Peyer's patch (tissue), 4 donors: ENCODE measurements at regions not wholly inside any gene's neighbourhood (a gene's known extent, or its start where the extent isn't known, plus 50 kb on each side); places are given as distances from the start of the nearest gene placed in this dataset.
A peak's percentile ranks its signal among the peaks of the same experiment; 100 is the strongest.
"Not testable (repeated sequence)": the region's sequence is repeated elsewhere in the genome, so short reads cannot be mapped to it uniquely, and the experiment has no call there.

Experiments
- DNase-seq, 3 donors: peaks; one replicate each; pipeline ENCODE4 v3.0.0-alpha.2; 2017 to 2019
- H3K27ac ChIP-seq, 4 donors: fragments of 200-600 bp; sonication (generic); one replicate each; pipeline ENCODE4 v1.5.1; 2016 to 2019
- H3K27me3 ChIP-seq, 2 donors: fragments of 200-600 bp; sonication (generic); one replicate each; pipeline ENCODE4 v1.5.1; 2019
- H3K36me3 ChIP-seq, 3 donors: fragments of 200-600 bp; sonication (generic); one replicate each; pipeline ENCODE4 v1.5.1; 2016 to 2019
- H3K4me1 ChIP-seq, 4 donors: fragments of 200-600 bp; sonication (generic); one replicate each; pipeline ENCODE4 v1.5.1; 2016 to 2019
- H3K4me3 ChIP-seq, 4 donors: fragments of 200-600 bp; sonication (generic); 1 replicate in 3 of 4; 2 replicates in 1 of 4; pipeline ENCODE4 v1.5.1; 2016 to 2019; ENCODE audit warnings: mild to moderate bottlenecking in 1 of 4
- H3K9me3 ChIP-seq, 4 donors: fragments of 200-600 bp; sonication (generic); one replicate each; pipeline ENCODE4 v1.5.1; 2016 to 2019; ENCODE audit warnings: mild to moderate bottlenecking in 1 of 4
- POLR2A ChIP-seq, 2 donors: fragments of 450-650 bp; IDR thresholded peaks; one replicate each; pipeline ENCODE4 v1.5.1; 2017; ENCODE audit warnings: antibody characterized with exemption in 2 of 2, mild to moderate bottlenecking in 2 of 2, moderate library complexity in 2 of 2
- TF ChIP-seq, protein P1 (sequence below), 6 experiments: fragments of 450-650 bp in 4 of 6; fragments of 200-600 bp in 2 of 6; sonication (generic) in 1 of 6; IDR thresholded peaks; one replicate each; pipeline ENCODE4 v1.5.1; 2017 to 2019; ENCODE audit warnings: antibody characterized with exemption in 6 of 6, mild to moderate bottlenecking in 3 of 6, moderate library complexity in 1 of 6

DNA sequence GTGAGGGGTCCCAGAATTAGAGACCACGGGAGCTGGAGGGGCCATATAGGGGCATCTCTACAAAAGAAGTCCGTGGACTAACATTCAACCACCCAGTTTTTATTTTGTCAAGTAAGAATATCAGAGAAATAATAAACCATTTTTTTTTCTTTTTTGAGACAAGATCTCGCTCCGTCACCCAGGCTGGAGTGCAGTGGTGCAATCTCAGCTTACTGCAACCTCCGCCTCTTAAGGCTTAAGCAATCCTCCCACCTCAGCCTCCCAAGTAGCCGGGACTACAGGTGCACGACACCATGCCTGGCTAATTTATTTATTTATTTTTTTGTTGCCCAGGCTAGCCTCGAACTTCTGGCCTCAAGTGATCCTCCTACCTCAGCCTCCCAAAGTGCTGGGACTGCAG is 82.7 kb downstream of the ZFP36L2 start:
- Histone ChIP-seq H3K27me3 (no peaks in the 10 kb centered on the region), H3K36me3 (no peaks in the 10 kb centered on the region), H3K4me3 (no peak overlapping the region), H3K9me3 (no peaks in the 10 kb centered on the region), H3K4me1 (peaks cover 0 to 10% (median 0%) of the 10 kb centered on the region in 4 donors), H3K27ac (no peak overlapping the region)
- DNase-seq, result no peak
- TF ChIP-seq, protein P1, sequence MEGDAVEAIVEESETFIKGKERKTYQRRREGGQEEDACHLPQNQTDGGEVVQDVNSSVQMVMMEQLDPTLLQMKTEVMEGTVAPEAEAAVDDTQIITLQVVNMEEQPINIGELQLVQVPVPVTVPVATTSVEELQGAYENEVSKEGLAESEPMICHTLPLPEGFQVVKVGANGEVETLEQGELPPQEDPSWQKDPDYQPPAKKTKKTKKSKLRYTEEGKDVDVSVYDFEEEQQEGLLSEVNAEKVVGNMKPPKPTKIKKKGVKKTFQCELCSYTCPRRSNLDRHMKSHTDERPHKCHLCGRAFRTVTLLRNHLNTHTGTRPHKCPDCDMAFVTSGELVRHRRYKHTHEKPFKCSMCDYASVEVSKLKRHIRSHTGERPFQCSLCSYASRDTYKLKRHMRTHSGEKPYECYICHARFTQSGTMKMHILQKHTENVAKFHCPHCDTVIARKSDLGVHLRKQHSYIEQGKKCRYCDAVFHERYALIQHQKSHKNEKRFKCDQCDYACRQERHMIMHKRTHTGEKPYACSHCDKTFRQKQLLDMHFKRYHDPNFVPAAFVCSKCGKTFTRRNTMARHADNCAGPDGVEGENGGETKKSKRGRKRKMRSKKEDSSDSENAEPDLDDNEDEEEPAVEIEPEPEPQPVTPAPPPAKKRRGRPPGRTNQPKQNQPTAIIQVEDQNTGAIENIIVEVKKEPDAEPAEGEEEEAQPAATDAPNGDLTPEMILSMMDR (IDR thresholded peaks at IDR 0.05), result no peak
- no peak for TF ChIP-seq POLR2A (IDR thresholded peaks at IDR 0.05)

DNA sequence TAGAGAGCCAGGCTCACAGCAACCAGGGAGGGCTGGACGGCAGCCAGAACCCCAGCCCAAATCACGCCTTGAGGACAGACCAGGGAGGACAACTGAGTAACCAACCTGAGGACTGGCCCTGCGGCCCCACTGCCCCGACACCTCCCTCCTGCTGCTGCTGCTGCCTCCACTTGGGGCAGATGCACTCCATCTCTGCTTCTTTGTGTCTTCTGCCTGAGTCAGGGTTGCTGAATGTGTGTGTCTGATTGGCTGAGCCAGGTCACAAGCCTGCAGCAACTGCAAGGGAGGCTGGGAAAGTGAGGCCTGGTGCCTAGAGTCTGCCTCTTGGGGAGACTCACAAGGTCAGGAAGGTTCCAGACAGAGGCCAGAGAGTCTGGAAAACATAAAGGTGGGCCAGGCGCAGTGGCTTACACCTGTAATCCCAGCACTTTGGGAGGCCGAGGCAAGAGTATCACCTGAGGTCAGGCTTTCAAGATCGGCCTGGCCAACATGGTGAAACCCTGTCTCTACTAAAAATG is 83.4 kb downstream of the ZFP36L2 start:
- peak overlapping the region in 1 of 4 donors; percentile 31 for H3K27ac ChIP-seq
- peak in 2 of 3 donors; percentile 47 to 48 for DNase-seq
- TF ChIP-seq, protein P1 (IDR thresholded peaks at IDR 0.05), result peak in 1 of 6 experiments; percentile 6
- no peak for TF ChIP-seq POLR2A (IDR thresholded peaks at IDR 0.05)
- no peaks in the 10 kb centered on the region for H3K36me3 ChIP-seq
- H3K4me3 ChIP-seq, result no peak overlapping the region
- H3K9me3 ChIP-seq, result no peaks in the 10 kb centered on the region
- H3K27me3 ChIP-seq, result no peaks in the 10 kb centered on the region
- peaks cover 0 to 10% (median 2%) of the 10 kb centered on the region in 4 donors for H3K4me1 ChIP-seq

DNA sequence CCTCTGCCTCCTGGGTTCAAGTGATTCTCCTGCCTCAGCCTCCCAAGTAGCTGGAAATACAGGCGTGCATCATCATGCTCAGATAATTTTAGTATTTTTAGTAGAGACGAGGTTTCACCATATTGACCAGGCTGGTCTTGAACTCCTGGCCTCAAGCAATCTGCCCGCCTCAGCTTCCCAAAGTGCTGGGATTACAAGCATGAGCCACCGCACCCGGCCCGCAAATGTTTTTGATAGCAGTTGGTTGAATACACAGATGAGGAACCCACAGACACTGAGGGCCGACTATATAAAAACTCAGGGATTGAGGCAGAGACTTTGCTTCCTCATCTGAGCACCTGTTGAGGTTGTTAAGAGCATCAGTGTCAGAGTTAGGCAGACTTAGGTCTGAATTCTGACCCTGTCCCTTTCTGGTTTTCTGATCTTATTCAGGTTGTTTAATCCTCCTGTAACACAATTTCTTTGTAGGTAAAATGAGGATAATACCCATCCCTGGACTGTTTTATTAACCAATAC is 84.7 kb downstream of the ZFP36L2 start:
- not testable (repeated sequence) for H3K36me3 ChIP-seq, H3K9me3 ChIP-seq, H3K4me3 ChIP-seq, H3K27me3 ChIP-seq
- DNase-seq, result peak in 2 of 3 donors; percentile 7 to 46
- peaks cover 0 to 19% (median 13%) of the 10 kb centered on the region in 4 donors for H3K4me1 ChIP-seq
- H3K27ac ChIP-seq, result peak overlapping the region in 1 of 4 donors; percentile 58

DNA sequence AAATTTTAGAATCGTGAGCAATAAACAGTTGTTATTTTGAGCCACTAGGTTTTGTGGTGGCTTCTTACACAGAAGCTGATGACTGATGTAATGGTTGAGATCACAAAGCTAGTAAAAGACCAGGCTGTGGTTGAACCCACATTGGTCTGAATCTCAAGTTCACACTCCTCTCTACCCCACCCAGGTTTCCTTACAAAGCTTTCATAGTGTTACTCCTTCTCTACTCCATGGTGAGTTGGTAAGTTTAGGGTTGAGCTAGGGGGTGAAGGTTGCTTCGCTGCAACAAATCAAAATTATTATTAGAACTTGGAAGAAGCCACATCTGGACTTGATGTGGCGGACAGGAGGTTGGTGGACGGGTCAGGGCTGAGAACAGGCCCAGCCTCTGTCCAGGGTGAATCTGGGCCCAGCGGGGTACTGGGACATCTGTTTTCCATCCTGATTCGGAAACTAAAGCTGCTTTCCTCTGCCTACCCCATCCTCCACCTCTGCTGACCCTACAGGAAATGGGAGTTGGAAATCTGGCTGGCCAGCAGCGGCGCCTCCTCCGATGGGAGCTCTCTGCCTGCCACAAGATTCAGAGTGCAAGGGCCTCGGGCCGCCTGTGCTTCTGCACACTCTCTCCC is 86.3 kb downstream of the ZFP36L2 start:
- Histone ChIP-seq H3K9me3 (no peaks in the 10 kb centered on the region), H3K36me3 (no peaks in the 10 kb centered on the region), H3K27me3 (no peaks in the 10 kb centered on the region), H3K4me3 (no peak overlapping the region), H3K27ac (peak overlapping the region; percentile 41 to 64 (median 54)), H3K4me1 (peaks cover 0 to 33% (median 29%) of the 10 kb centered on the region in 4 donors)
- DNase-seq, result peak in 2 of 3 donors; percentile 43 to 47
- TF ChIP-seq, protein P1 (IDR thresholded peaks at IDR 0.05), result no peak
- TF ChIP-seq POLR2A (IDR thresholded peaks at IDR 0.05), result no peak

DNA sequence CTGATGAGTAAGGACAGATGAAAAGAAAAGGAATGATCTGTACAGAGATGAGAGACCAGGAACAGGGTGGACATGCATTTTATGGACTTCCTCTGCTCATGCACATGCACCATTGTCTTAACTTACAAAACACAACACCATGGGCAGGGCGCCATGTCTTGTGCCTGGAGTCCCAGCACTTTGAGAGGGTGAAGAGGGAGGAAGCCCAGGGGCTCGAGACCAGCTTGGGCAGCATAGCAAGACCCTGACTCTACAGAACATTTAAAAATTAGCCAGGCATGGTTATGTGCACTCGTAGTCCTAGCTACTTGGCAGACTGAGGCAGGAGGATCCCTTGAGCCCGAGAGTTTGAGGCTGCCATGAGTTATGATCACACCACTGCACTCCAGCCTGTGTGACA is 86.9 kb downstream of the ZFP36L2 start:
- Histone ChIP-seq H3K4me3 (no peak overlapping the region), H3K27ac (peak overlapping the region; percentile 41 to 64 (median 54)), H3K4me1 (peaks cover 0 to 38% (median 32%) of the 10 kb centered on the region in 4 donors), H3K27me3 (no peaks in the 10 kb centered on the region), H3K9me3 (no peaks in the 10 kb centered on the region), H3K36me3 (no peaks in the 10 kb centered on the region)
- peak in 2 of 3 donors; percentile 13 to 49 for DNase-seq
- TF ChIP-seq, protein P1 (IDR thresholded peaks at IDR 0.05), result no peak
- no peak for TF ChIP-seq POLR2A (IDR thresholded peaks at IDR 0.05)

DNA sequence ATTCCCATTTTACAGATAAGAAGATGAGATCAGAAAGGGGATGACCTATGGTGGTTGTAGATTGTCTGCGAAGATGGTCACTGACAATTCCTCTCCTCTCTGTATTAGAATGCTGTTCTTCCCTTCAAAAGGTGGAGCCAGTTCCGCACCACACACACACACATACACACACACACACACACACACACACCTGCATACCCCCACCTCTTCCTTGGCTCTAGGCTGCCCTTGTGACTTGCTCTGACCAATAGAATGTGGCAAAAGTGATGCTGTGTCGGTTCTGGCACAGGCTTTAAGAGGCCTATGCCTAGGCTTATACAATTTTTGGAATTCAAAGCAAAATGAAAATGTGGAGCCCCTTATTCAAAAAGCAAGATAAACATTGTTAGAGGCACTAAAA is 88.0 kb downstream of the ZFP36L2 start:
- no peak for TF ChIP-seq POLR2A (IDR thresholded peaks at IDR 0.05)
- TF ChIP-seq, protein P1 (IDR thresholded peaks at IDR 0.05), result no peak
- peak in 1 of 3 donors; percentile 42 for DNase-seq
- H3K4me1 ChIP-seq, result peaks cover 4 to 47% (median 43%) of the 10 kb centered on the region in 4 donors
- no peaks in the 10 kb centered on the region for H3K36me3 ChIP-seq
- no peaks in the 10 kb centered on the region for H3K27me3 ChIP-seq
- H3K4me3 ChIP-seq, result no peak overlapping the region
- peak overlapping the region; percentile 80 to 93 (median 89) for H3K27ac ChIP-seq
- no peaks in the 10 kb centered on the region for H3K9me3 ChIP-seq
